Panc1 (cell line): ENCODE measurements at regions not wholly inside any gene's neighbourhood (a gene's known extent, or its start where the extent isn't known, plus 50 kb on each side); places are given as distances from the start of the nearest gene placed in this dataset.

ENCODE experiments used
- ATAC-seq: fragments of 200-7000 bp; cut with Tn5 transposase; 2 replicates; pipeline ENCODE4 v1.9.1; 2020; ENCODE audit warnings: mild to moderate bottlenecking, moderate library complexity
- BruUV-seq: library from RNA; stranded (reverse); fragments of 400-500 nt; replicated peaks from 2 replicates; lab custom pipeline; 2021; lab: Mats Ljungman, UMichigan
- CTCF ChIA-PET: fragments of 300-600 bp; sonication (Branson Sonifier 250); formaldehyde crosslinking; loops from one replicate; lab custom pipeline; 2022; ENCODE audit warnings: antibody characterized with exemption; lab: Charles Lee
- POLR2A ChIA-PET: fragments of 300-600 bp; sonication (Branson Sonifier 250); formaldehyde crosslinking; loops from one replicate; lab custom pipeline; 2022; ENCODE audit warnings: antibody characterized with exemption; lab: Charles Lee
- DNase-seq: peaks from one replicate; pipeline ENCODE4 v3.0.0-alpha.2; 2010; ENCODE audit warnings: low read depth, low spot score
- H3K27ac ChIP-seq: 2 replicates; pipeline ENCODE4 v1.5.1; 2011; ENCODE audit warnings: mild to moderate bottlenecking, low read length, inconsistent platforms
- H3K27me3 ChIP-seq: fragments of 200-500 bp; sonication (Bioruptor generic); 2 replicates; pipeline ENCODE4 v1.6.0; 2014; ENCODE audit warnings: low read length, inconsistent platforms; ENCODE audit not compliant: control insufficient read depth, insufficient read depth
- H3K36me3 ChIP-seq: fragments of 200-500 bp; sonication (Bioruptor generic); 2 replicates; pipeline ENCODE4 v1.5.1; 2014; ENCODE audit warnings: inconsistent platforms, mild to moderate bottlenecking, low read length, moderate library complexity; ENCODE audit not compliant: control insufficient read depth, insufficient read depth
- H3K4me1 ChIP-seq: 2 replicates; pipeline ENCODE4 v1.5.1; 2011; ENCODE audit warnings: inconsistent platforms, mild to moderate bottlenecking, low read length, moderate library complexity; ENCODE audit not compliant: control insufficient read depth, insufficient read depth
- H3K4me3 ChIP-seq, 2 experiments: 2 replicates each; pipeline ENCODE4 v1.5.1; 2011 to 2012; ENCODE audit warnings: low read depth in 2 of 2, low read length in 2 of 2, mild to moderate bottlenecking in 2 of 2, inconsistent platforms in 1 of 2, moderate library complexity in 1 of 2
- H3K9me3 ChIP-seq: fragments of 200-500 bp; sonication (Bioruptor generic); 2 replicates; pipeline ENCODE4 v1.5.1; 2014; ENCODE audit warnings: low read depth, mild to moderate bottlenecking, inconsistent platforms, low read length, moderate library complexity; ENCODE audit not compliant: control insufficient read depth, insufficient read depth
- POLR2AphosphoS5 ChIP-seq: IDR thresholded peaks from 2 replicates; pipeline ENCODE4 v1.6.1; 2012; ENCODE audit warnings: mild to moderate bottlenecking, low read depth, low read length, moderate library complexity
- SIN3A ChIP-seq: IDR thresholded peaks from 2 replicates; pipeline ENCODE4 v1.6.1; 2012; ENCODE audit warnings: low read depth, mild to moderate bottlenecking, low read length, moderate library complexity, borderline replicate concordance; ENCODE audit not compliant: insufficient read depth
- TCF7L2 ChIP-seq: IDR thresholded peaks from 2 replicates; pipeline ENCODE4 v1.6.1; 2011; ENCODE audit warnings: mild to moderate bottlenecking, low read depth, low read length, inconsistent platforms
- in situ Hi-C: cut with HindIII; loops from 2 replicates; pipeline ENCODE4 v1.10.0; 2016; ENCODE audit warnings: low sequenced_read_pairs, low pct_unique_long_range_greater_than_20kb
- intact Hi-C: fragments of 100-400 bp; cut with micrococcal nuclease; formaldehyde crosslinking; loops from one replicate; pipeline ENCODE4 v1.10.0; 2022; ENCODE audit not compliant: unreplicated experiment
- TF ChIP-seq, protein P1 (sequence below), 2 experiments: IDR thresholded peaks; 2 replicates each; pipeline ENCODE4 v1.6.1; 2011 to 2012; ENCODE audit warnings: low read depth in 2 of 2, control low read depth in 1 of 2, low read length in 1 of 2, mild to moderate bottlenecking in 1 of 2, moderate library complexity in 1 of 2; ENCODE audit not compliant: insufficient read depth in 1 of 2
- TF ChIP-seq, protein P2 (sequence below): fragments of 450-650 bp; IDR thresholded peaks from 2 replicates; pipeline ENCODE4 v1.5.1; 2017; ENCODE audit warnings: mild to moderate bottlenecking

- TF ChIP-seq POLR2AphosphoS5: no peak
- no peak for TF ChIP-seq TCF7L2
- TF ChIP-seq, protein P1, sequence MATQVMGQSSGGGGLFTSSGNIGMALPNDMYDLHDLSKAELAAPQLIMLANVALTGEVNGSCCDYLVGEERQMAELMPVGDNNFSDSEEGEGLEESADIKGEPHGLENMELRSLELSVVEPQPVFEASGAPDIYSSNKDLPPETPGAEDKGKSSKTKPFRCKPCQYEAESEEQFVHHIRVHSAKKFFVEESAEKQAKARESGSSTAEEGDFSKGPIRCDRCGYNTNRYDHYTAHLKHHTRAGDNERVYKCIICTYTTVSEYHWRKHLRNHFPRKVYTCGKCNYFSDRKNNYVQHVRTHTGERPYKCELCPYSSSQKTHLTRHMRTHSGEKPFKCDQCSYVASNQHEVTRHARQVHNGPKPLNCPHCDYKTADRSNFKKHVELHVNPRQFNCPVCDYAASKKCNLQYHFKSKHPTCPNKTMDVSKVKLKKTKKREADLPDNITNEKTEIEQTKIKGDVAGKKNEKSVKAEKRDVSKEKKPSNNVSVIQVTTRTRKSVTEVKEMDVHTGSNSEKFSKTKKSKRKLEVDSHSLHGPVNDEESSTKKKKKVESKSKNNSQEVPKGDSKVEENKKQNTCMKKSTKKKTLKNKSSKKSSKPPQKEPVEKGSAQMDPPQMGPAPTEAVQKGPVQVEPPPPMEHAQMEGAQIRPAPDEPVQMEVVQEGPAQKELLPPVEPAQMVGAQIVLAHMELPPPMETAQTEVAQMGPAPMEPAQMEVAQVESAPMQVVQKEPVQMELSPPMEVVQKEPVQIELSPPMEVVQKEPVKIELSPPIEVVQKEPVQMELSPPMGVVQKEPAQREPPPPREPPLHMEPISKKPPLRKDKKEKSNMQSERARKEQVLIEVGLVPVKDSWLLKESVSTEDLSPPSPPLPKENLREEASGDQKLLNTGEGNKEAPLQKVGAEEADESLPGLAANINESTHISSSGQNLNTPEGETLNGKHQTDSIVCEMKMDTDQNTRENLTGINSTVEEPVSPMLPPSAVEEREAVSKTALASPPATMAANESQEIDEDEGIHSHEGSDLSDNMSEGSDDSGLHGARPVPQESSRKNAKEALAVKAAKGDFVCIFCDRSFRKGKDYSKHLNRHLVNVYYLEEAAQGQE (IDR thresholded peaks at IDR 0.05; ENCODE audit: insufficient read depth in 1 of 2, low read depth in 2 of 2, low read length in 1 of 2): no peak
- no peak for TF ChIP-seq SIN3A
- TF ChIP-seq, protein P2, sequence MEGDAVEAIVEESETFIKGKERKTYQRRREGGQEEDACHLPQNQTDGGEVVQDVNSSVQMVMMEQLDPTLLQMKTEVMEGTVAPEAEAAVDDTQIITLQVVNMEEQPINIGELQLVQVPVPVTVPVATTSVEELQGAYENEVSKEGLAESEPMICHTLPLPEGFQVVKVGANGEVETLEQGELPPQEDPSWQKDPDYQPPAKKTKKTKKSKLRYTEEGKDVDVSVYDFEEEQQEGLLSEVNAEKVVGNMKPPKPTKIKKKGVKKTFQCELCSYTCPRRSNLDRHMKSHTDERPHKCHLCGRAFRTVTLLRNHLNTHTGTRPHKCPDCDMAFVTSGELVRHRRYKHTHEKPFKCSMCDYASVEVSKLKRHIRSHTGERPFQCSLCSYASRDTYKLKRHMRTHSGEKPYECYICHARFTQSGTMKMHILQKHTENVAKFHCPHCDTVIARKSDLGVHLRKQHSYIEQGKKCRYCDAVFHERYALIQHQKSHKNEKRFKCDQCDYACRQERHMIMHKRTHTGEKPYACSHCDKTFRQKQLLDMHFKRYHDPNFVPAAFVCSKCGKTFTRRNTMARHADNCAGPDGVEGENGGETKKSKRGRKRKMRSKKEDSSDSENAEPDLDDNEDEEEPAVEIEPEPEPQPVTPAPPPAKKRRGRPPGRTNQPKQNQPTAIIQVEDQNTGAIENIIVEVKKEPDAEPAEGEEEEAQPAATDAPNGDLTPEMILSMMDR: no peak
- in situ Hi-C loops: no loop called here
- ATAC-seq (no peak), DNase-seq (no peak)
- CTCF ChIA-PET: interaction anchor here (0.6 kb wide), 1 partner anchor 436 kb away, joined by 7 read pairs; no protein-coding TSS in a partner anchor
- H3K27ac ChIP-seq: no peak overlapping the region
- no peaks in the 10 kb centered on the region for H3K27me3 ChIP-seq
- no peaks in the 10 kb centered on the region for H3K36me3 ChIP-seq
- no peak overlapping the region for H3K4me3 ChIP-seq
- POLR2A ChIA-PET: interaction anchor here (0.5 kb wide), 1 partner anchor 19 kb away, joined by 7 read pairs; no protein-coding TSS in a partner anchor
- no peaks in the 10 kb centered on the region for H3K9me3 ChIP-seq
- BruUV-seq: no TSS peak
- H3K4me1 ChIP-seq: no peaks in the 10 kb centered on the region
- intact Hi-C loops: no loop called here
Observed at GRCh38 chr3:13210221-13210975, 137.2 kb upstream of the IQSEC1 start.

- no peaks in the 10 kb centered on the region for H3K36me3 ChIP-seq
- intact Hi-C loops (no loop called here), in situ Hi-C loops (no loop called here)
- ChIA-PET CTCF (no interaction called here), POLR2A (no interaction called here)
- no peaks in the 10 kb centered on the region for H3K9me3 ChIP-seq
- H3K4me3 ChIP-seq: no peak overlapping the region
- H3K27ac ChIP-seq: no peak overlapping the region
- no peaks in the 10 kb centered on the region for H3K4me1 ChIP-seq
- BruUV-seq: no TSS peak
- no peak for TF ChIP-seq SIN3A
- TF ChIP-seq, protein P2: no peak
- H3K27me3 ChIP-seq: no peaks in the 10 kb centered on the region
- ATAC-seq (no peak), DNase-seq (no peak)
Observed at GRCh38 chr3:13209634-13209997, 136.4 kb upstream of the IQSEC1 start.
